PC-9 (cell line): ENCODE measurements at regions not wholly inside any gene's neighbourhood (a gene's known extent, or its start where the extent isn't known, plus 50 kb on each side); places are given as distances from the start of the nearest gene placed in this dataset.

Experiments
- EZH2 ChIP-seq: fragments of 200-600 bp; sonication (generic); IDR thresholded peaks from 2 replicates; pipeline ENCODE4 v1.8.0; 2017; ENCODE audit warnings: antibody characterized with exemption, low read depth
- TF ChIP-seq, protein P1 (sequence below): fragments of 200-600 bp; sonication (generic); conservative IDR thresholded peaks from 2 replicates; pipeline ENCODE4 v1.6.1; 2017; ENCODE audit warnings: mixed run types, antibody characterized with exemption, mild to moderate bottlenecking, moderate library complexity

DNA sequence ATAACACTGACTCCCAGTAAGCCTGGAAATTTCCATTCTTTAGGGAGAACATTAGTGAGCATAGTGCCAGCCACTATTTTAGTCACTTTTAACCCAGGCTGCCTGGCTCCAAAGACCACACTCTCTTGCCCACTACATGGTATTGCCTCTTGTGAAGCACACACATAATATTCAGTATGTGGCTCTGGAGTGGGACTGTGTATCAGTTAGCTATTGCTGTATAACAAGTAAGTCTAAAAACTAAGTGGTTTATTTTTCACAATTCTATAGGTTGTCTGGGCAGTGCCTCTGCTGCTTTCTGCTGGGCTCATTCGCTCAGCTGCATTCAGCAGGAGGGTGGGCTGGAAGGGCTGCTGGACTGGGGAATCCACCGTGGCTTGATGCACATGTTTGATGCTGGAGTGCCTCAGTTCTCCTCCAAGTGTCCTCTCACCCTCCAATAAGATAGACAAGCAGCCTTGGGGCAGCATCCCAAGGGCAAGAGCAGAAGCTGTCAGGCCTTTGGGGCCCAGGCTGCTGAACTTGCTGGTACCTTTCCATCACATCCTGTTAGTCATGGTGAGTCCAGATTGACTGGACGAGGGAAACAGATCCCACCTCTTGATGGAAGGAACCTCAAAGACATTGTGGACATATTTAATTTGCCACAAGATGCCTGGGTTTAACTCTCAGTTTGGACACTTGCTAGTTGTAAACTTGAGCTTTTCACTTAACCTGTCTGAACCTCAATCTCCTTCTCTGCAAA, 66.6 kb upstream of the TLE3 start:
- TF ChIP-seq, protein P1, sequence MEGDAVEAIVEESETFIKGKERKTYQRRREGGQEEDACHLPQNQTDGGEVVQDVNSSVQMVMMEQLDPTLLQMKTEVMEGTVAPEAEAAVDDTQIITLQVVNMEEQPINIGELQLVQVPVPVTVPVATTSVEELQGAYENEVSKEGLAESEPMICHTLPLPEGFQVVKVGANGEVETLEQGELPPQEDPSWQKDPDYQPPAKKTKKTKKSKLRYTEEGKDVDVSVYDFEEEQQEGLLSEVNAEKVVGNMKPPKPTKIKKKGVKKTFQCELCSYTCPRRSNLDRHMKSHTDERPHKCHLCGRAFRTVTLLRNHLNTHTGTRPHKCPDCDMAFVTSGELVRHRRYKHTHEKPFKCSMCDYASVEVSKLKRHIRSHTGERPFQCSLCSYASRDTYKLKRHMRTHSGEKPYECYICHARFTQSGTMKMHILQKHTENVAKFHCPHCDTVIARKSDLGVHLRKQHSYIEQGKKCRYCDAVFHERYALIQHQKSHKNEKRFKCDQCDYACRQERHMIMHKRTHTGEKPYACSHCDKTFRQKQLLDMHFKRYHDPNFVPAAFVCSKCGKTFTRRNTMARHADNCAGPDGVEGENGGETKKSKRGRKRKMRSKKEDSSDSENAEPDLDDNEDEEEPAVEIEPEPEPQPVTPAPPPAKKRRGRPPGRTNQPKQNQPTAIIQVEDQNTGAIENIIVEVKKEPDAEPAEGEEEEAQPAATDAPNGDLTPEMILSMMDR = no peak
- no peak for TF ChIP-seq EZH2
